Liver (tissue), 3 donors: ENCODE measurements at regions not wholly inside any gene's neighbourhood (a gene's known extent, or its start where the extent isn't known, plus 50 kb on each side); places are given as distances from the start of the nearest gene placed in this dataset.

Experiments used
- CTCF ChIP-seq: fragments of 150-350 bp; IDR thresholded peaks from 2 replicates; pipeline ENCODE4 v1.5.1; 2017; ENCODE audit warnings: improper control_type of control experiment, low read depth, low read length; ENCODE audit not compliant: missing input control
- EGR1 ChIP-seq, 2 donors: IDR thresholded peaks; 2 replicates each; pipeline ENCODE4 v1.6.1; 2016 to 2018; ENCODE audit warnings: antibody characterized with exemption in 2 of 2, low read depth in 2 of 2
- JUND ChIP-seq, 2 donors: IDR thresholded peaks; 2 replicates each; pipeline ENCODE4 v1.6.1; 2016; ENCODE audit warnings: antibody characterized with exemption in 2 of 2
- RXRA ChIP-seq, 2 donors: IDR thresholded peaks; 2 replicates each; pipeline ENCODE4 v1.6.1; 2017 to 2018; ENCODE audit warnings: antibody characterized with exemption in 2 of 2, mild to moderate bottlenecking in 1 of 2
- TAF1 ChIP-seq: conservative IDR thresholded peaks from 2 replicates; pipeline ENCODE4 v1.6.1; 2016; ENCODE audit warnings: antibody characterized with exemption, mild to moderate bottlenecking
- TF ChIP-seq, protein P1 (sequence below): IDR thresholded peaks from 2 replicates; pipeline ENCODE4 v1.6.1; 2016; ENCODE audit warnings: antibody characterized with exemption, mild to moderate bottlenecking
- TF ChIP-seq, protein P2 (sequence below): IDR thresholded peaks from 2 replicates; pipeline ENCODE4 v1.6.1; 2016; ENCODE audit warnings: antibody characterized with exemption
- donor health status: healthy.
- donor health status: healthy.

DNA sequence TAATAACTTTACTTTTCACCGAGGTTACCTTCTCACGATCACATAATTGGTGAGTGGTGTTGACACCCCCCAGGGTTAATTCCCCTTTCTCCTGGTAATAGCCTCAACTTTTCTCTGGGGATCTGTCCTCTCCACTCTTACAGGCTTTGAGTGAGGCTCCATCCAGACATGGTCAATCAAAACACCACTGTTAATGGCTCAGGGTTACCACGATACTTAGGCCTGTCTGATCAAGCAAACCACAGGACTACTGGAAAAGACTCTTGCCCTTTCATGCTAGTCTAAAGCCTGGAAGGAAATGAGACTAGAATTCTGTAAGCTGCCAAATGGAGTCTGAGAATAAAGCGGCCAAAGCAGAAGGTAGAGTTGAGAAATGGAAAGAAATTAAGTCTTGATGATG is 56.5 kb upstream of the STT3B start:
- TF ChIP-seq CTCF (no peak), EGR1 (IDR thresholded peaks at IDR 0.05; ENCODE audit: low read depth in 2 of 2) (no peak), TAF1 (no peak), JUND (IDR thresholded peaks at IDR 0.05) (no peak), RXRA (IDR thresholded peaks at IDR 0.05) (no peak)
- TF ChIP-seq, protein P1, sequence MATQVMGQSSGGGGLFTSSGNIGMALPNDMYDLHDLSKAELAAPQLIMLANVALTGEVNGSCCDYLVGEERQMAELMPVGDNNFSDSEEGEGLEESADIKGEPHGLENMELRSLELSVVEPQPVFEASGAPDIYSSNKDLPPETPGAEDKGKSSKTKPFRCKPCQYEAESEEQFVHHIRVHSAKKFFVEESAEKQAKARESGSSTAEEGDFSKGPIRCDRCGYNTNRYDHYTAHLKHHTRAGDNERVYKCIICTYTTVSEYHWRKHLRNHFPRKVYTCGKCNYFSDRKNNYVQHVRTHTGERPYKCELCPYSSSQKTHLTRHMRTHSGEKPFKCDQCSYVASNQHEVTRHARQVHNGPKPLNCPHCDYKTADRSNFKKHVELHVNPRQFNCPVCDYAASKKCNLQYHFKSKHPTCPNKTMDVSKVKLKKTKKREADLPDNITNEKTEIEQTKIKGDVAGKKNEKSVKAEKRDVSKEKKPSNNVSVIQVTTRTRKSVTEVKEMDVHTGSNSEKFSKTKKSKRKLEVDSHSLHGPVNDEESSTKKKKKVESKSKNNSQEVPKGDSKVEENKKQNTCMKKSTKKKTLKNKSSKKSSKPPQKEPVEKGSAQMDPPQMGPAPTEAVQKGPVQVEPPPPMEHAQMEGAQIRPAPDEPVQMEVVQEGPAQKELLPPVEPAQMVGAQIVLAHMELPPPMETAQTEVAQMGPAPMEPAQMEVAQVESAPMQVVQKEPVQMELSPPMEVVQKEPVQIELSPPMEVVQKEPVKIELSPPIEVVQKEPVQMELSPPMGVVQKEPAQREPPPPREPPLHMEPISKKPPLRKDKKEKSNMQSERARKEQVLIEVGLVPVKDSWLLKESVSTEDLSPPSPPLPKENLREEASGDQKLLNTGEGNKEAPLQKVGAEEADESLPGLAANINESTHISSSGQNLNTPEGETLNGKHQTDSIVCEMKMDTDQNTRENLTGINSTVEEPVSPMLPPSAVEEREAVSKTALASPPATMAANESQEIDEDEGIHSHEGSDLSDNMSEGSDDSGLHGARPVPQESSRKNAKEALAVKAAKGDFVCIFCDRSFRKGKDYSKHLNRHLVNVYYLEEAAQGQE: no peak
- TF ChIP-seq, protein P2, sequence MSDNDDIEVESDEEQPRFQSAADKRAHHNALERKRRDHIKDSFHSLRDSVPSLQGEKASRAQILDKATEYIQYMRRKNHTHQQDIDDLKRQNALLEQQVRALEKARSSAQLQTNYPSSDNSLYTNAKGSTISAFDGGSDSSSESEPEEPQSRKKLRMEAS: no peak
